OCI-LY1 (cell line): ENCODE measurements at regions not wholly inside any gene's neighbourhood (a gene's known extent, or its start where the extent isn't known, plus 50 kb on each side); places are given as distances from the start of the nearest gene placed in this dataset.

Experiments used
- H2AFZ ChIP-seq: fragments of 200-600 bp; sonication (generic), shearing (Covaris generic); 2 replicates; pipeline ENCODE4 v1.6.0; 2014; ENCODE audit warnings: antibody characterized with exemption, mild to moderate bottlenecking, low read length
- H3F3A ChIP-seq: fragments of 200-600 bp; sonication (generic), shearing (Covaris generic); 2 replicates; pipeline ENCODE4 v1.6.0; 2014; ENCODE audit warnings: mild to moderate bottlenecking, antibody characterized with exemption, low read length, moderate library complexity; ENCODE audit not compliant: insufficient read depth
- H3K27ac ChIP-seq: fragments of 200-600 bp; sonication (generic); 2 replicates; pipeline ENCODE4 v1.5.1; 2014; ENCODE audit warnings: low read length, mixed run types, mild to moderate bottlenecking, low read depth; ENCODE audit not compliant: poor library complexity, severe bottlenecking
- H3K27me3 ChIP-seq: fragments of 200-600 bp; sonication (generic); 2 replicates; pipeline ENCODE4 v1.6.0; 2014; ENCODE audit warnings: antibody characterized with exemption, mild to moderate bottlenecking, low read length, moderate library complexity; ENCODE audit not compliant: insufficient read depth
- H3K36me3 ChIP-seq: fragments of 200-600 bp; sonication (generic); 2 replicates; pipeline ENCODE4 v1.6.1; 2014; ENCODE audit warnings: mild to moderate bottlenecking, antibody characterized with exemption, low read length, moderate library complexity, mixed read lengths; ENCODE audit not compliant: insufficient read depth
- H3K4me1 ChIP-seq: fragments of 200-600 bp; sonication (generic); 2 replicates; pipeline ENCODE4 v1.5.1; 2014; ENCODE audit warnings: mild to moderate bottlenecking, low read length, moderate library complexity; ENCODE audit not compliant: insufficient read depth, severe bottlenecking
- H3K4me2 ChIP-seq: fragments of 200-600 bp; sonication (generic), shearing (Covaris generic); 2 replicates; pipeline ENCODE4 v1.6.1; 2014; ENCODE audit warnings: low read length
- H3K4me3 ChIP-seq: fragments of 200-600 bp; sonication (generic); 2 replicates; pipeline ENCODE4 v1.5.1; 2014; ENCODE audit warnings: low read length, low read depth, mild to moderate bottlenecking, mixed read lengths; ENCODE audit not compliant: poor library complexity, severe bottlenecking
- H3K79me2 ChIP-seq: fragments of 200-600 bp; shearing (Covaris generic); 2 replicates; pipeline ENCODE4 v1.6.1; 2016; ENCODE audit warnings: mixed run types, low read length, mixed read lengths; ENCODE audit not compliant: insufficient read depth
- H3K9ac ChIP-seq: fragments of 200-600 bp; sonication (generic), shearing (Covaris generic); 2 replicates; pipeline ENCODE4 v1.6.1; 2014; ENCODE audit warnings: mild to moderate bottlenecking, low read length, mixed read lengths
- H3K9me2 ChIP-seq: fragments of 200-600 bp; sonication (generic), shearing (Covaris generic); 2 replicates; pipeline ENCODE4 v1.6.1; 2014; ENCODE audit warnings: low read depth, mild to moderate bottlenecking, low read length, mixed read lengths
- H3K9me3 ChIP-seq: fragments of 200-600 bp; shearing (Covaris generic); 2 replicates; pipeline ENCODE4 v1.6.1; 2014; ENCODE audit warnings: low read length, mixed read lengths
- H4K20me1 ChIP-seq: fragments of 200-600 bp; sonication (generic), shearing (Covaris generic); 2 replicates; pipeline ENCODE4 v1.6.0; 2016; ENCODE audit warnings: mild to moderate bottlenecking, low read length; ENCODE audit not compliant: insufficient read depth
- CTCF ChIP-seq: fragments of 200-600 bp; sonication (generic), shearing (Covaris generic); IDR thresholded peaks from 2 replicates; pipeline ENCODE4 v1.5.1; 2017; ENCODE audit warnings: mild to moderate bottlenecking, antibody characterized with exemption, low read length, moderate library complexity, mixed read lengths
- EZH2 ChIP-seq: fragments of 200-600 bp; sonication (generic), shearing (Covaris generic); IDR thresholded peaks from 2 replicates; pipeline ENCODE4 v1.8.0; 2017; ENCODE audit warnings: borderline replicate concordance, mixed run types, mild to moderate bottlenecking, antibody characterized with exemption, low read length, moderate library complexity, mixed read lengths

GRCh38 chr3:118337649-118338048, 697.0 kb downstream of the IGSF11 start:
- H3K9ac ChIP-seq, result no peak overlapping the region
- H3K36me3 ChIP-seq, result no peaks in the 10 kb centered on the region
- H2AFZ ChIP-seq, result no peak overlapping the region
- no peaks in the 10 kb centered on the region for H3K9me3 ChIP-seq
- H3K4me1 ChIP-seq, result no peaks in the 10 kb centered on the region
- no peak overlapping the region for H3K4me3 ChIP-seq
- no peaks in the 10 kb centered on the region for H3K79me2 ChIP-seq
- no peak overlapping the region for H3K4me2 ChIP-seq
- no peaks in the 10 kb centered on the region for H3K9me2 ChIP-seq
- no peak overlapping the region for H3K27ac ChIP-seq
- H3K27me3 ChIP-seq, result no peaks in the 10 kb centered on the region
- H3F3A ChIP-seq, result no peaks in the 10 kb centered on the region
- no peak for TF ChIP-seq CTCF
- TF ChIP-seq EZH2, result no peak
- no peaks in the 10 kb centered on the region for H4K20me1 ChIP-seq

GRCh38 chr3:118347396-118348168, 687.1 kb downstream of the IGSF11 start:
- H3K79me2 ChIP-seq, result no peaks in the 10 kb centered on the region
- no peaks in the 10 kb centered on the region for H3F3A ChIP-seq
- H3K36me3 ChIP-seq, result no peaks in the 10 kb centered on the region
- no peaks in the 10 kb centered on the region for H4K20me1 ChIP-seq
- no peak overlapping the region for H3K4me2 ChIP-seq
- no peaks in the 10 kb centered on the region for H3K27me3 ChIP-seq
- no peaks in the 10 kb centered on the region for H3K9me2 ChIP-seq
- H3K9me3 ChIP-seq, result no peaks in the 10 kb centered on the region
- no peak overlapping the region for H3K4me3 ChIP-seq
- no peak overlapping the region for H3K9ac ChIP-seq
- no peak overlapping the region for H2AFZ ChIP-seq
- H3K27ac ChIP-seq, result no peak overlapping the region
- TF ChIP-seq EZH2 (no peak), CTCF (no peak)
- no peaks in the 10 kb centered on the region for H3K4me1 ChIP-seq

- no peaks in the 10 kb centered on the region for H3K27me3 ChIP-seq
- no peak overlapping the region for H3K9ac ChIP-seq
- no peak overlapping the region for H3K27ac ChIP-seq
- no peaks in the 10 kb centered on the region for H3K4me1 ChIP-seq
- no peak overlapping the region for H2AFZ ChIP-seq
- H3K4me3 ChIP-seq, result no peak overlapping the region
- H4K20me1 ChIP-seq, result no peaks in the 10 kb centered on the region
- no peaks in the 10 kb centered on the region for H3K79me2 ChIP-seq
- no peaks in the 10 kb centered on the region for H3F3A ChIP-seq
- no peaks in the 10 kb centered on the region for H3K36me3 ChIP-seq
- no peaks in the 10 kb centered on the region for H3K9me2 ChIP-seq
- H3K9me3 ChIP-seq, result no peaks in the 10 kb centered on the region
- no peak overlapping the region for H3K4me2 ChIP-seq
- TF ChIP-seq EZH2 (no peak), CTCF (no peak)
These were observed 686.5 kb downstream of the IGSF11 start for GRCh38 chr3:118348169-118348557.
